ENCODE measurements at regions not wholly inside any gene's neighbourhood (a gene's known extent, or its start where the extent isn't known, plus 50 kb on each side); places are given as distances from the start of the nearest gene placed in this dataset.

DNA sequence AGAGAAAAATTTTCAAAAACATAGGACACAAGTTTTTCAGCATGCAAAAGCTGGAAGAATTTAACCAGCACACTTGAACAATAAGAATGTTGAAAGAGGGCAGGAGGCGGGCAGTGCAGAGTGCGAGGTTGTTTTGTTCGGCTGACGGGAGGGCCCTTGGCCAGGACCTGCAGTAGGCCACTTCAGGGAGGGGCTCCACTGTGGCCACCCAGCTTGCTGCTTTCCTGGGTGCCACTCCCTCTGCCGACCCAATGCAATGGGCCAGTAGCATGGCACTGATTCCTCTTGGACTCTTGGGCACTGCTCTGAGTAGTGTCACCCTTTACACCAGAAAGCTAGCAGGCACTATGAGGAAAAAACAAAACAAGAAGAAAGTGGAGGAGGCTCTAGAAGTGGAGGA is 92.9 kb downstream of the SNRPE start:
- Histone ChIP-seq H3K9me3 (ENCODE audit: control insufficient read depth in 5 of 5, low read length in 5 of 5) (peaks cover 2 to 17% (median 13%) of the 10 kb centered on the region in 5 donors), H3K4me3 (ENCODE audit: low read depth in 1 of 5, low read length in 5 of 5) (peak overlapping the region in 1 of 5 donors; percentile 25), H3K36me3 (ENCODE audit: control insufficient read depth in 5 of 5, insufficient read depth in 5 of 5, low read length in 5 of 5) (no peaks in the 10 kb centered on the region), H3K27me3 (ENCODE audit: control insufficient read depth in 5 of 5, insufficient read depth in 4 of 5, low read length in 5 of 5) (no peaks in the 10 kb centered on the region), H3K27ac (ENCODE audit: low read depth, low read length) (no peak overlapping the region), H3K9ac (ENCODE audit: low read length in 5 of 5) (no peak overlapping the region), H3K4me1 (ENCODE audit: control insufficient read depth in 5 of 5, insufficient read depth in 5 of 5, low read length in 5 of 5) (peaks cover 0 to 13% (median 9%) of the 10 kb centered on the region in 5 donors)

- Histone ChIP-seq H3K4me1 (ENCODE audit: control insufficient read depth in 5 of 5, insufficient read depth in 5 of 5, low read length in 5 of 5) (peaks cover 0 to 13% (median 9%) of the 10 kb centered on the region in 5 donors), H3K27ac (ENCODE audit: low read depth, low read length) (no peak overlapping the region), H3K4me3 (ENCODE audit: low read depth in 1 of 5, low read length in 5 of 5) (no peak overlapping the region), H3K27me3 (ENCODE audit: control insufficient read depth in 5 of 5, insufficient read depth in 4 of 5, low read length in 5 of 5) (no peaks in the 10 kb centered on the region), H3K9me3 (ENCODE audit: control insufficient read depth in 5 of 5, low read length in 5 of 5) (peaks cover 2 to 17% (median 13%) of the 10 kb centered on the region in 5 donors), H3K9ac (ENCODE audit: low read length in 5 of 5) (no peak overlapping the region), H3K36me3 (ENCODE audit: control insufficient read depth in 5 of 5, insufficient read depth in 5 of 5, low read length in 5 of 5) (no peaks in the 10 kb centered on the region)
These were observed 93.6 kb downstream of the SNRPE start for GRCh38 chr1:203954788-203955552.

GRCh38 chr1:203968761-203969160 is 104.2 kb upstream of the SOX13 start:
- H3K27me3 ChIP-seq (ENCODE audit: control insufficient read depth in 5 of 5, insufficient read depth in 4 of 5, low read length in 5 of 5), result no peaks in the 10 kb centered on the region
- H3K36me3 ChIP-seq (ENCODE audit: control insufficient read depth in 5 of 5, insufficient read depth in 5 of 5, low read length in 5 of 5), result no peaks in the 10 kb centered on the region
- no peak overlapping the region for H3K4me3 ChIP-seq (ENCODE audit: low read depth in 1 of 5, low read length in 5 of 5)
- H3K9me3 ChIP-seq (ENCODE audit: control insufficient read depth in 5 of 5, low read length in 5 of 5), result peaks cover 0 to 30% (median 19%) of the 10 kb centered on the region in 5 donors
- peaks cover 0 to 25% (median 16%) of the 10 kb centered on the region in 5 donors for H3K4me1 ChIP-seq (ENCODE audit: control insufficient read depth in 5 of 5, insufficient read depth in 5 of 5, low read length in 5 of 5)
- no peak overlapping the region for H3K9ac ChIP-seq (ENCODE audit: low read length in 5 of 5)
- no peak overlapping the region for H3K27ac ChIP-seq (ENCODE audit: low read depth, low read length)

GRCh38 chr1:203969846-203970245 is 103.1 kb upstream of the SOX13 start:
- Histone ChIP-seq H3K9me3 (ENCODE audit: control insufficient read depth in 5 of 5, low read length in 5 of 5) (peaks cover 0 to 27% (median 13%) of the 10 kb centered on the region in 5 donors), H3K27ac (ENCODE audit: low read depth, low read length) (no peak overlapping the region), H3K9ac (ENCODE audit: low read length in 5 of 5) (no peak overlapping the region), H3K36me3 (ENCODE audit: control insufficient read depth in 5 of 5, insufficient read depth in 5 of 5, low read length in 5 of 5) (no peaks in the 10 kb centered on the region), H3K27me3 (ENCODE audit: control insufficient read depth in 5 of 5, insufficient read depth in 4 of 5, low read length in 5 of 5) (no peaks in the 10 kb centered on the region), H3K4me1 (ENCODE audit: control insufficient read depth in 5 of 5, insufficient read depth in 5 of 5, low read length in 5 of 5) (peaks cover 0 to 25% (median 16%) of the 10 kb centered on the region in 5 donors), H3K4me3 (ENCODE audit: low read depth in 1 of 5, low read length in 5 of 5) (no peak overlapping the region)

DNA sequence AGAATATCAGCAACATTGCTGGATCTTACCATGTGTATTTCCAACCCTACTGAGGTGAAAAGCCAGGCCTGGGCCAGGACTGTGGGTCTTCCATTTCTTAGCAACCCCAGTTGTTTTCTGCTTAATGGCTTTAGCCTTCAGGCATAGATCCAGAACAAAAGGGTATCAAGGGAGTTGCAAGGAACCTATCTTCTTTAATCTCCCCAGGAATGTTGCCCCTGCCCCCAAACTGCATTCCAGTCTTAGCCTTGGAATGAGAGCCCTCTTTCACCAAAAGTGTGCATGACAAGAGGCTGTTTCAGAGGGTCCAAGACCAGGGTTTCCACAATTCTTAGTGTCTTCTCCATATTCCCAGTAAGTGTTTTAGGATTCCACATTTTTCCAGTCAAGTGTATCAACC is 87.9 kb upstream of the SOX13 start:
- Histone ChIP-seq H3K36me3 (ENCODE audit: control insufficient read depth in 5 of 5, insufficient read depth in 5 of 5, low read length in 5 of 5) (no peaks in the 10 kb centered on the region), H3K9ac (ENCODE audit: low read length in 5 of 5) (no peak overlapping the region), H3K9me3 (ENCODE audit: control insufficient read depth in 5 of 5, low read length in 5 of 5) (no peaks in the 10 kb centered on the region)

GRCh38 chr1:203985676-203986075 is 87.2 kb upstream of the SOX13 start:
- Histone ChIP-seq H3K27ac (ENCODE audit: low read depth, low read length) (no peak overlapping the region), H3K9ac (ENCODE audit: low read length in 5 of 5) (no peak overlapping the region), H3K27me3 (ENCODE audit: control insufficient read depth in 5 of 5, insufficient read depth in 4 of 5, low read length in 5 of 5) (no peaks in the 10 kb centered on the region), H3K4me3 (ENCODE audit: low read depth in 1 of 5, low read length in 5 of 5) (no peak overlapping the region), H3K9me3 (ENCODE audit: control insufficient read depth in 5 of 5, low read length in 5 of 5) (no peaks in the 10 kb centered on the region), H3K4me1 (ENCODE audit: control insufficient read depth in 5 of 5, insufficient read depth in 5 of 5, low read length in 5 of 5) (peaks cover 0 to 5% (median 0%) of the 10 kb centered on the region in 5 donors), H3K36me3 (ENCODE audit: control insufficient read depth in 5 of 5, insufficient read depth in 5 of 5, low read length in 5 of 5) (no peaks in the 10 kb centered on the region)

More for the DNA sequence above, 87.9 kb upstream of the SOX13 start:
- Histone ChIP-seq H3K4me1 (ENCODE audit: control insufficient read depth in 5 of 5, insufficient read depth in 5 of 5, low read length in 5 of 5) (peaks cover 0 to 5% (median 0%) of the 10 kb centered on the region in 5 donors), H3K27me3 (ENCODE audit: control insufficient read depth in 5 of 5, insufficient read depth in 4 of 5, low read length in 5 of 5) (no peaks in the 10 kb centered on the region), H3K4me3 (ENCODE audit: low read depth in 1 of 5, low read length in 5 of 5) (no peak overlapping the region), H3K27ac (ENCODE audit: low read depth, low read length) (no peak overlapping the region)

DNA sequence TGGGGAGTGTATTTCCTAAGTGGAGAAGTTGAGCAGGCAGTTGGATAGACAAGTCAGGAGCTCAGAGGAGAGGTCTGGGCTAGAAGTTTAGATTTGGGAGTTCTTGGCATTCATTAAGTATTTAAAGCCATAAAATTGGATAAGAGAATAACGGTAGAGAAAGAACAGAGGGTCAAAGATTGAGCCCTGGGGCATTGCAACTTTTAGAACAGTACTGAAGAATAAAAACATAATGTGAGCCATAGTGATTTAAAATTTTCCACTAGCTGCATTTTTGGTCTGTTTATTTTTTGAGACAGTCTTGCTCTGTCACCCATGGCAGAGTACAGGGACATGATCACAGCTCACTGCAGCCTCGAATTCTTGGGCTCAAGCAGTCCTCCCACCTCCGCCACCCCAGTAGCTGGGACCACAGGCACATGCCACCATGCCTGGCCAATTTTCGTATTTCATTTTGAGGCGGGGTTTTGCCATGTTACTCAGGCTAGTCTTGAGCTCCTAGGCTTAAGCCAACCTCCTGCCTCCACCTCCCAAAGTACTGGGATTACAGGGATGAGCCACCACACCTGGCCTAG is 85.9 kb upstream of the SOX13 start:
- H3K9me3 ChIP-seq (ENCODE audit: control insufficient read depth in 5 of 5, low read length in 5 of 5), result no peaks in the 10 kb centered on the region
- H3K27ac ChIP-seq (ENCODE audit: low read depth, low read length), result no peak overlapping the region
- H3K36me3 ChIP-seq (ENCODE audit: control insufficient read depth in 5 of 5, insufficient read depth in 5 of 5, low read length in 5 of 5), result no peaks in the 10 kb centered on the region
- peaks cover 0 to 5% (median 0%) of the 10 kb centered on the region in 5 donors for H3K4me1 ChIP-seq (ENCODE audit: control insufficient read depth in 5 of 5, insufficient read depth in 5 of 5, low read length in 5 of 5)
- H3K27me3 ChIP-seq (ENCODE audit: control insufficient read depth in 5 of 5, insufficient read depth in 4 of 5, low read length in 5 of 5), result no peaks in the 10 kb centered on the region
- no peak overlapping the region for H3K9ac ChIP-seq (ENCODE audit: low read length in 5 of 5)
- H3K4me3 ChIP-seq (ENCODE audit: low read depth in 1 of 5, low read length in 5 of 5), result no peak overlapping the region

DNA sequence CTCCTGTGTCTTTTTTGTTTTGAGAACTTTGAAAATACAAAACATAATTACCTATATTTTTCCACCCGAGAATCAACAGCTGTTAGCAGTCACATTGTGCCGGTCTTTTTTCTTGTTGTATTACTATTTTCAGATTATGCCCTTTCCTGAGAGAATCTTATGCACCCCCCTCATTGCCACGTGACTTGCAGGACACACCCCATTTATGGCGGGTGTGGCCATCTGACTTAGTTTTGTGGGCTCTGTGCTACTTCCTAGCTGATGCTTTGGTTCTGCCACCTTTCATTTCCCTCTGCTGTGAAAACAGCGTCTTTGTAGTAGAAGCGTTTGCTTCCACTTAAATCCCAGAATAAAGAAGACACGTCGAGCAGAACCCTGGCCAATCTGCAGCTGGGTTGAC is 82.8 kb upstream of the SOX13 start:
- Histone ChIP-seq H3K9ac (ENCODE audit: low read length in 5 of 5) (no peak overlapping the region), H3K27me3 (ENCODE audit: control insufficient read depth in 5 of 5, insufficient read depth in 4 of 5, low read length in 5 of 5) (no peaks in the 10 kb centered on the region), H3K4me3 (ENCODE audit: low read depth in 1 of 5, low read length in 5 of 5) (no peak overlapping the region), H3K4me1 (ENCODE audit: control insufficient read depth in 5 of 5, insufficient read depth in 5 of 5, low read length in 5 of 5) (peaks cover 0 to 9% (median 5%) of the 10 kb centered on the region in 5 donors), H3K9me3 (ENCODE audit: control insufficient read depth in 5 of 5, low read length in 5 of 5) (no peaks in the 10 kb centered on the region), H3K27ac (ENCODE audit: low read depth, low read length) (no peak overlapping the region), H3K36me3 (ENCODE audit: control insufficient read depth in 5 of 5, insufficient read depth in 5 of 5, low read length in 5 of 5) (no peaks in the 10 kb centered on the region)

GRCh38 chr1:203992440-203992839 is 80.5 kb upstream of the SOX13 start:
- no peak overlapping the region for H3K4me3 ChIP-seq (ENCODE audit: low read depth in 1 of 5, low read length in 5 of 5)
- no peak overlapping the region for H3K27ac ChIP-seq (ENCODE audit: low read depth, low read length)
- no peaks in the 10 kb centered on the region for H3K36me3 ChIP-seq (ENCODE audit: control insufficient read depth in 5 of 5, insufficient read depth in 5 of 5, low read length in 5 of 5)
- no peaks in the 10 kb centered on the region for H3K9me3 ChIP-seq (ENCODE audit: control insufficient read depth in 5 of 5, low read length in 5 of 5)
- H3K27me3 ChIP-seq (ENCODE audit: control insufficient read depth in 5 of 5, insufficient read depth in 4 of 5, low read length in 5 of 5), result no peaks in the 10 kb centered on the region
- H3K4me1 ChIP-seq (ENCODE audit: control insufficient read depth in 5 of 5, insufficient read depth in 5 of 5, low read length in 5 of 5), result peaks cover 0 to 24% (median 13%) of the 10 kb centered on the region in 5 donors
- no peak overlapping the region for H3K9ac ChIP-seq (ENCODE audit: low read length in 5 of 5)

GRCh38 chr1:203993256-203993655 is 79.7 kb upstream of the SOX13 start:
- Histone ChIP-seq H3K4me3 (ENCODE audit: low read depth in 1 of 5, low read length in 5 of 5) (no peak overlapping the region), H3K4me1 (ENCODE audit: control insufficient read depth in 5 of 5, insufficient read depth in 5 of 5, low read length in 5 of 5) (peaks cover 0 to 24% (median 13%) of the 10 kb centered on the region in 5 donors), H3K27me3 (ENCODE audit: control insufficient read depth in 5 of 5, insufficient read depth in 4 of 5, low read length in 5 of 5) (no peaks in the 10 kb centered on the region), H3K27ac (ENCODE audit: low read depth, low read length) (no peak overlapping the region), H3K36me3 (ENCODE audit: control insufficient read depth in 5 of 5, insufficient read depth in 5 of 5, low read length in 5 of 5) (no peaks in the 10 kb centered on the region), H3K9ac (ENCODE audit: low read length in 5 of 5) (no peak overlapping the region), H3K9me3 (ENCODE audit: control insufficient read depth in 5 of 5, low read length in 5 of 5) (no peaks in the 10 kb centered on the region)

Measured in subcutaneous abdominal adipose tissue (tissue), 5 donors.